SW 1271 (cell line): ENCODE measurements at regions not wholly inside any gene's neighbourhood (a gene's known extent, or its start where the extent isn't known, plus 50 kb on each side); places are given as distances from the start of the nearest gene placed in this dataset.
A peak's percentile ranks its signal among the peaks of the same experiment; 100 is the strongest.

Source experiments
- DNase-seq, 2 experiments: peaks; one replicate each; lab custom pipeline; 2025; lab: John Stamatoyannopoulos, UW

DNA sequence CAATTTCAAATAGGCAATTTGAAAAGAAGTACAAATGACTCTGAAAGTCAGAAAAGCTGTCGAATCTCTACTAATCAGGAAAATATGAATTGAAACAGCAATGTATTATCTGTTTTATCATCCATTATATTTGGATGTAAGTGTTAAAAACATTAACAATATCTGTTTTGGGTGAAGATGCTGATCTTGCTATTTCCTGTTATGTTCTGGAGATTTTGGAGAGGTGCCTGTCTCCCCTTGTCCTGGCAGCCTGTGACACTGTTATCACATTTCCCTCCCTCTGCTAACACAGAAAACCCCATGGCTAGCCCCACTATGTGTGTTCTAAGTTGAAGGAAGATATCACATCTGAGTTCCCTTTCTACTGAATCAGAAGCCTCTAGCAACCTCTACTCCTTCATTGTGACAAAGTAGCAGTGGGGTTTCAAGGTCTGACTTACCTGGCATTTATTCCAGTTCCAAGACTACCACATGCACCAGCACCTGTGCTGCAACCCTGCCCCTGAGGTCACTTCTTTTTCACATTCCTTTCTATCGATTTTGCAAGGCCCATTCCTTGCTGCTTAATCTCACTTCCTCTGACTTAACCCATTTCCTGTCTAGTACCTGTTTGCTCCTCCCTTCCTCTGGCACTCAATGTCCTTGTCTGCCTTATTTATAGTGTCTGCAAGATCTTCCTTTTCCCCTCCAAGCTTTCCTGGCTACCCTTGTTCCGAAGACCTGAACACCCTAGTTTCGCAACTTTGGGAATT is 95.5 kb upstream of the COL8A1 start:
- peak; percentile 43 to 79 for DNase-seq

- DNase-seq = no peak
These were observed 97.2 kb upstream of the COL8A1 start for GRCh38 chr3:99541181-99541580.

DNA sequence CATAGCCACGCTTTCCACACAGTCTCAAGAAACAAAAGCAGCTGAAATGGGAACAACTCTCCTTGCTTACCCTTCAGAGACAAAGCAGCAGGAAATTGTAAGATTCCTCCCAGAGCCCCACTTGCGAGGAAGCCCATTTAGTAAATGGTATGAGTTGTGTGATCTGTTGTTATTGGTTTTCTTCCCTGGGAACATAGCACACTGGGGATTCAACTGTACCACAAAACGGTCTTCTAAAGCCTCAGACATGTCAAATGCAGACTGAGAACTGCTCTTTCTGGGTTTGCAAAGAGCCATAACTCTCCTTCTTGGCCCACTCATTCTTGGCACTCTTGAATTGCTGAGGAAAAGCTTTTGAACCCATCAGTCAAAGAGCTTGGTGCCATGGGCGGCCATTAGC is 101.0 kb upstream of the COL8A1 start:
- no peak for DNase-seq

DNA sequence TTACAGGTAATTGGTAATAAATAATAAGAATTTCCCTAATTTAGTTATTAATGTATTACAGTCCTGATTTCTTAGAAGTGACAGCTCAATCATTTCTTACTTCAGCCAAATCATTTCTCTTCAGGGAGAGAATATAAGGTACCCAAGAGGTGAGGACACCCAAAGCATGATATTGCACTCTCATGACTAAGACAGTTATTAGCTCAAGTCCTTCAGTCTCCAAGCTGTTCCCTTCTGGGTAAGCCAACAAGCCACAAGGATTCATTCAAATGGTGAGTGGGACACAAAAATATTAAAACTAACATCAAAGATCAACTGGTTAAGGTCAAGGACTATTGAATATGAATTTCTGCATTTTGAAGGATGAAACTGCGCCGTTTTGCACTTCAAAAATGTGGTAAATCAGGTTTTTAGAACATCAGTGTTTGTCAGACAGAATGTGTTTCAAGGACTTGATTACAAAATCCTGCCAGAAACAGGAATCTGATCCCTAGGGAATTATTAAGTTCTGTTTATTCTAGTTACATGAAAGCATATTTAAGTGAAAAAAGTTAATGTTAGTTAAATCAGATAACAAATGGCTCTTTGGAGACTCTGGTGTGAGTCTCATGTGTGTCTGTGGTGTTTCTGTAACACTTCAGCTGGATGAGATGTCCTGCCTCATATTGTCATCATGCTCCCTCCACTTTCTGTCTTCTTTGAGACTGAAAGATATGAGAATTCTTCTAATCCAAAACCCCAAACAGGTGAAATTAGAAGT is 101.7 kb upstream of the COL8A1 start:
- DNase-seq = no peak

- DNase-seq = peak in 1 of 2 experiments; percentile 51
These were observed 103.3 kb upstream of the COL8A1 start for GRCh38 chr3:99534951-99535704.

- peak; percentile 43 to 53 for DNase-seq
These were observed 106.1 kb upstream of the COL8A1 start for GRCh38 chr3:99532246-99532645.

- DNase-seq = no peak
These were observed 109.1 kb upstream of the COL8A1 start for GRCh38 chr3:99529265-99529664.

- no peak for DNase-seq
These were observed 111.5 kb upstream of the COL8A1 start for GRCh38 chr3:99526921-99527320.

- DNase-seq = no peak
These were observed 113.8 kb upstream of the COL8A1 start for GRCh38 chr3:99524559-99524958.

GRCh38 chr3:99523431-99524127 is 114.8 kb upstream of the COL8A1 start:
- DNase-seq = no peak

DNA sequence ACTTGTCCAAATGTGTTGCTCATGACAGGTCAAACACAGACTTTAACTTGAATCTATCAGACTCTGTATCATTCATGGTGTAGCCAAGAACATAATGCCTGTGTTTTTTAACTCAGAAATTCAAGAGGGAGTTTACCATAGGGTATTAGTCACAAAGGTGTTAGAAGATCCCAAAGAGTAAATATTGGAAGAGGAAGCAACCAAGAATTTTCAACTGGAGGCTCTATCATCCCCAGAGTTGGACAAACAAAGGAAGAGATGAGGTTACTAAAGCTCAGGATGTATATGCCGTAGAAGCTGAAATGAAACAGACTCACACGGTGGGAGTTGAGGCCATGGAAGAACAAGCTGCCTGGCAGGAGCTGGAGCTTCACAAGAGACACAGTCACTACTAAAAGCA is 116.2 kb upstream of the COL8A1 start:
- DNase-seq = no peak

DNA sequence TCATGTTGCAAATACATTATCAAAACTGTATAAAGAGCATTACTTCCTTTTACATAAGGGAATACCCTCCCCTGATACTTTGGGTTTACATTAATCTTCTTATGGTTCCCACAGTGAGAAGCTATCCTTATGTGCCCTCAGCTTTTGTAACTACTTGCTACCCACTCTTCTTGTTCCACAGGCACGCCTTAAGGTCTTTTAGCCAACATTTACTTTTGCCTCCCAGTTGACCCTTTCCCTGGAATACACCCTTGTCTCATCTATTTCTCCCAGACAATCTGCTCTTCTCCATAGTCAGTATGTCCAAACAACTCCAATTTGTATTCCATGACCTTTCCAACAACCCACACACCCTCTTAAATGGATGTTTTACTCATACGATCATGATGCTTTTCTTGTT is 116.8 kb upstream of the COL8A1 start:
- no peak for DNase-seq

GRCh38 chr3:99520513-99520912 is 117.9 kb upstream of the COL8A1 start:
- DNase-seq = no peak

- DNase-seq = no peak
These were observed 121.5 kb upstream of the COL8A1 start for GRCh38 chr3:99516936-99517335.

GRCh38 chr3:99515891-99516290 is 122.5 kb upstream of the COL8A1 start:
- no peak for DNase-seq

- DNase-seq = no peak
These were observed 129.2 kb upstream of the COL8A1 start for GRCh38 chr3:99509224-99509623.

DNA sequence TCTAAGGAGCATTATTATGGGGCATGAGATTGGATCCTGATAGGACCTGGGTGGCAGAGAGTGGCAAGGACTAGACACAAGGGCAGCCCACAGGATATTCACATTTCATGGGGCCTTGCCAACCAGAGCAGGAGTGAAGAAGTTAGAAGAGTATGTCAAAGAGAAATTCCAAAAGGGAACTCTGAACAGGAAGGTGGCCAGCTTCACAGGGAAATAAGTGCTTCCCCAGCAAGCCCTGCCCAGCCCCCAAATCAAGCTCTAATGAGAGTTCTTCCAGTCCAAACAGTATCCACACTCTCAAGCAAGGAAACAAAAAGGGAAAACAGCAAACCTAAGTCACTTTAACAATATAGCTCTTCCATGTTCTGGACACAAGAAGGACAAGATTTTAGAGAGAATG is 130.2 kb upstream of the COL8A1 start:
- no peak for DNase-seq

GRCh38 chr3:99505646-99506269 is 132.6 kb upstream of the COL8A1 start:
- no peak for DNase-seq

GRCh38 chr3:99505200-99505599 is 133.2 kb upstream of the COL8A1 start:
- no peak for DNase-seq

DNA sequence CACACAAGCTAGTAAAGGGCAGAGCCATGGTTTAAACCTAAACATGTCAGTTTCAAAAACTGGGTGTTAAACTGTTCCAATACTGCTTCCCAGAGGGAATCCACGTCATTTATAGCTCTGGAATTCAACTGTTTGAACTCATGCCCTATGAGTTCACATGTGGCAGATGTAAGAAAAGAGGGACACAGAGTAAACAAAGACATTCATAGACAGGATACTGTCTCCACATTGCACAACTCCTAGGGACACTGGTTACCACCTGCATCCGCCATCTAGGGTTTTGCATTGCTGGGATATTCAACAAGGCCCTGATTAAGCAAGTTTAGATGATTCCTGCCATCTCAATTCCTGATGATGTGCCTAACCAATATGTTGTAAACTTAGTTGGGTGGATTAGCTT is 134.1 kb upstream of the COL8A1 start:
- DNase-seq = no peak

GRCh38 chr3:99503350-99503749 is 135.0 kb upstream of the COL8A1 start:
- no peak for DNase-seq

DNA sequence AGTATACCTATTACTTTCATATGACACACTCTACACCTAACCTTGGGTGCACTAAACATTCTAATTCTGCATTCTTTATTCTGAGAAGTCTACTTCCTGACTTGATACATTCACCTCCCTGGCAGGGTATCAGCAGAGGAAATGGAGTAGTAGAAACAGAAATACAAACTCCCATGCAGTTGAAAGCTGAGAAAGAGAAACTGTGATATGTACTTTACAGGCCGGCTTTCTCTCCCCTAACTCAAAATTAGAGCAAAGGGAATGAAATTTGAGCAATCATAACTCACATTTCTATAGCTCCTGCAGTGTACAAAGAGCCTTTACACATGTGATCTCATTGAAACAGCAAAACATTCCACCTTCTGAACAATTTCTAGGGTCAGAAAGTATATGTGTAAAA is 135.5 kb upstream of the COL8A1 start:
- DNase-seq = no peak
